LNCaP clone FGC (cell line): ENCODE measurements at regions not wholly inside any gene's neighbourhood (a gene's known extent, or its start where the extent isn't known, plus 50 kb on each side); places are given as distances from the start of the nearest gene placed in this dataset.

Experiments
- DNase-seq: peaks from one replicate; pipeline ENCODE4 v3.0.0-alpha.2; 2011; ENCODE audit warnings: low read depth
- H3K4me3 ChIP-seq: 2 replicates; pipeline ENCODE4 v1.5.1; 2011; ENCODE audit warnings: mild to moderate bottlenecking, low read depth, low read length, control low read depth
- CTCF ChIP-seq: IDR thresholded peaks from 2 replicates; pipeline ENCODE4 v1.5.1; 2012; ENCODE audit warnings: mild to moderate bottlenecking; ENCODE audit not compliant: control insufficient read depth, insufficient read depth; ENCODE audit errors: extremely low read depth

GRCh38 chr2:120552800-120553481 is 182.7 kb upstream of the GLI2 start:
- peak; percentile 95 for DNase-seq
- peak; percentile 80 for TF ChIP-seq CTCF
- H3K4me3 ChIP-seq: no peak overlapping the region

GRCh38 chr2:120554625-120555032 is 181.0 kb upstream of the GLI2 start:
- TF ChIP-seq CTCF: no peak

GRCh38 chr2:120555092-120555491 is 180.6 kb upstream of the GLI2 start:
- no peak for DNase-seq
- no peak overlapping the region for H3K4me3 ChIP-seq
- no peak for TF ChIP-seq CTCF

More at GRCh38 chr2:120554625-120555032, 181.0 kb upstream of the GLI2 start:
- H3K4me3 ChIP-seq: no peak overlapping the region
- no peak for DNase-seq

- no peak for DNase-seq
- TF ChIP-seq CTCF: no peak
- H3K4me3 ChIP-seq: no peak overlapping the region
Observed at GRCh38 chr2:120556911-120557310, 178.8 kb upstream of the GLI2 start.

GRCh38 chr2:120558847-120559246 is 176.8 kb upstream of the GLI2 start:
- no peak for TF ChIP-seq CTCF
- DNase-seq: no peak
- no peak overlapping the region for H3K4me3 ChIP-seq

GRCh38 chr2:120559401-120559800 is 176.3 kb upstream of the GLI2 start:
- no peak for TF ChIP-seq CTCF
- DNase-seq: no peak

GRCh38 chr2:120560330-120560729 is 175.3 kb upstream of the GLI2 start:
- no peak overlapping the region for H3K4me3 ChIP-seq
- no peak for TF ChIP-seq CTCF
- DNase-seq: no peak

More at GRCh38 chr2:120559401-120559800, 176.3 kb upstream of the GLI2 start:
- no peak overlapping the region for H3K4me3 ChIP-seq
